ENCODE measurements at regions not wholly inside any gene's neighbourhood (a gene's known extent, or its start where the extent isn't known, plus 50 kb on each side); places are given as distances from the start of the nearest gene placed in this dataset.
"Not testable (repeated sequence)": the region's sequence is repeated elsewhere in the genome, so short reads cannot be mapped to it uniquely, and the experiment has no call there.

GRCh38 chr9:38938637-38939036, 218.7 kb upstream of the FAM240B start:
- peak; percentile 29 for ATAC-seq

GRCh38 chr9:38927970-38928369, 208.0 kb upstream of the FAM240B start:
- not testable (repeated sequence) for ATAC-seq

- ATAC-seq: not testable (repeated sequence)
These were observed 206.6 kb upstream of the FAM240B start for GRCh38 chr9:38926565-38926964.

GRCh38 chr9:38921253-38921652, 201.3 kb upstream of the FAM240B start:
- ATAC-seq: not testable (repeated sequence)

GRCh38 chr9:38910629-38911028, 190.7 kb upstream of the FAM240B start:
- ATAC-seq: not testable (repeated sequence)

GRCh38 chr9:38904719-38905118, 184.8 kb upstream of the FAM240B start:
- ATAC-seq: not testable (repeated sequence)

GRCh38 chr9:38901534-38902177, 181.7 kb upstream of the FAM240B start:
- ATAC-seq: not testable (repeated sequence)

GRCh38 chr9:38896404-38896803, 176.5 kb upstream of the FAM240B start:
- not testable (repeated sequence) for ATAC-seq

GRCh38 chr9:38895227-38895626, 175.3 kb upstream of the FAM240B start:
- ATAC-seq: peak; percentile 87

- ATAC-seq: not testable (repeated sequence)
These were observed 172.8 kb upstream of the FAM240B start for GRCh38 chr9:38892539-38893232.

GRCh38 chr9:38886076-38886475, 166.1 kb upstream of the FAM240B start:
- ATAC-seq: not testable (repeated sequence)

- not testable (repeated sequence) for ATAC-seq
These were observed 155.7 kb upstream of the FAM240B start for GRCh38 chr9:38875616-38876015.

GRCh38 chr9:38871282-38871940, 151.5 kb upstream of the FAM240B start:
- ATAC-seq: not testable (repeated sequence)

- not testable (repeated sequence) for ATAC-seq
These were observed 139.9 kb upstream of the FAM240B start for GRCh38 chr9:38859827-38860226.

GRCh38 chr9:38848966-38849365, 129.0 kb upstream of the FAM240B start:
- not testable (repeated sequence) for ATAC-seq

- peak; percentile 22 for ATAC-seq
These were observed 120.3 kb upstream of the FAM240B start for GRCh38 chr9:38840213-38840612.

GRCh38 chr9:38833706-38834105, 113.8 kb upstream of the FAM240B start:
- not testable (repeated sequence) for ATAC-seq

- ATAC-seq: not testable (repeated sequence)
These were observed 93.9 kb upstream of the FAM240B start for GRCh38 chr9:38813855-38814254.

GRCh38 chr9:38807919-38808459, 88.1 kb upstream of the FAM240B start:
- peak; percentile 26 for ATAC-seq

- ATAC-seq: no peak
These were observed 51.7 kb upstream of the FAM240B start for GRCh38 chr9:38771593-38771992.

Data from esophagus mucosa (tissue), 1 donor.